ENCODE measurements at regions not wholly inside any gene's neighbourhood (a gene's known extent, or its start where the extent isn't known, plus 50 kb on each side); places are given as distances from the start of the nearest gene placed in this dataset.

DNA sequence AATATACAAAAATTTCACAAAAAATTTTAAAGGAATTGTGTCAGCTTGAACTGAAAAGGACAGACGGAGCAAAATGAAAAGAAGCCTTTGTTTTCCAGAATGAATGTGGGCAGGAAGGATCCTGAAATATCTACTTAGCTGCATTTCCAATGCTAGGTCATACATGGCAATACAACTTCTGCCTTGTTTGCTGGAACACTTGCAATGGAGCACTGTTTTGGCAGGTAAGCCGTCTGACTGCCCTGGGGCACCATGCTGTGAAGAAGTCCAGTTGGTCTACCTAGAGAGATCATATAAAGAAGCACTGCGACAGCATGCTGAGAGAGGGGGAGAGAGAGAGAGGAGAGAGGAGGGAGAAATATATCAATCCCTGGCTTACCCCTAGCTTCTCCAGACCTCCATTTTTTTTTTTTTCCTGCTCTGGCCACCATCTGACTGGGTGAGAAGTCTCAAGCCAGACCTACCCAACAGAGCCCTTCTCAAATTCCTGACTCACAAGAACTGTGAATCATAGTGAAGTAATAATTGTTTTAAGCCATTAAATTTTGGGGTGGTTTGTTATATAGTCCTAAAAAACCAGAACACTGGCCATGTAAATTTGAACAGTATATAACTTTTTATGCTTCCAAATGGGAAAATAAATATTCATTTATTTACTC lies 97.1 kb upstream of the PRICKLE1 start:
- no peak for ATAC-seq
- no peaks in the 10 kb centered on the region for H3K27me3 ChIP-seq
- in situ Hi-C loops (cut with MboI; ENCODE audit: low sequenced_read_pairs in 4 of 4) = no loop called here

GRCh38 chr12:42684802-42685071 lies 95.2 kb upstream of the PRICKLE1 start:
- H3K36me3 ChIP-seq = no peaks in the 10 kb centered on the region
- H3K27ac ChIP-seq = no peak overlapping the region
- no peak overlapping the region for H3K4me3 ChIP-seq
- DNase-seq (no peak), ATAC-seq (no peak)
- H3K27me3 ChIP-seq = no peaks in the 10 kb centered on the region
- TF ChIP-seq CTCF (IDR thresholded peaks at IDR 0.05 in 4 of 5, conservative IDR thresholded peaks at IDR 0.05 in 1 of 5) = no peak
- TF ChIP-seq POLR2A (IDR thresholded peaks at IDR 0.05) = no peak
- in situ Hi-C loops (cut with MboI; ENCODE audit: low sequenced_read_pairs in 4 of 4) (no loop called here), intact Hi-C loops (cut with DNase I; ENCODE audit: low total_unique reads) (no loop called here)
- H3K9me3 ChIP-seq = no peaks in the 10 kb centered on the region
- H3K4me1 ChIP-seq = peaks cover under 1 to 4% of the 10 kb centered on the region in 2 donors

More for the DNA sequence above, 97.1 kb upstream of the PRICKLE1 start:
- intact Hi-C loops (cut with DNase I; ENCODE audit: low total_unique reads) = no loop called here
- Histone ChIP-seq H3K4me1 (no peaks in the 10 kb centered on the region), H3K27ac (no peak overlapping the region), H3K9me3 (no peaks in the 10 kb centered on the region), H3K4me3 (no peak overlapping the region), H3K36me3 (no peaks in the 10 kb centered on the region)
- no peak for TF ChIP-seq POLR2A (IDR thresholded peaks at IDR 0.05)
- no peak for TF ChIP-seq CTCF (IDR thresholded peaks at IDR 0.05 in 4 of 5, conservative IDR thresholded peaks at IDR 0.05 in 1 of 5)
- no peak for DNase-seq

- in situ Hi-C loops (cut with MboI; ENCODE audit: low sequenced_read_pairs in 4 of 4) (no loop called here), intact Hi-C loops (cut with DNase I; ENCODE audit: low total_unique reads) (no loop called here)
- TF ChIP-seq CTCF (IDR thresholded peaks at IDR 0.05 in 4 of 5, conservative IDR thresholded peaks at IDR 0.05 in 1 of 5) (no peak), POLR2A (IDR thresholded peaks at IDR 0.05) (no peak)
- H3K27me3 ChIP-seq = no peaks in the 10 kb centered on the region
- H3K4me3 ChIP-seq = no peak overlapping the region
- H3K27ac ChIP-seq = no peak overlapping the region
- no peak for DNase-seq
- no peak for ATAC-seq
- H3K4me1 ChIP-seq = peaks cover 6 to 8% of the 10 kb centered on the region in 2 donors
- H3K9me3 ChIP-seq = no peaks in the 10 kb centered on the region
- H3K36me3 ChIP-seq = no peaks in the 10 kb centered on the region
Measured at GRCh38 chr12:42683933-42684801, 94.6 kb upstream of the PRICKLE1 start.

- no peak for ATAC-seq
- TF ChIP-seq POLR2A (IDR thresholded peaks at IDR 0.05) = no peak
- no peak for TF ChIP-seq CTCF (IDR thresholded peaks at IDR 0.05 in 4 of 5, conservative IDR thresholded peaks at IDR 0.05 in 1 of 5)
- H3K36me3 ChIP-seq = no peaks in the 10 kb centered on the region
- H3K4me1 ChIP-seq = peaks cover 13 to 16% of the 10 kb centered on the region in 2 donors
- H3K9me3 ChIP-seq = no peaks in the 10 kb centered on the region
- DNase-seq = no peak
- H3K27ac ChIP-seq = no peak overlapping the region
- in situ Hi-C loops (cut with MboI; ENCODE audit: low sequenced_read_pairs in 4 of 4) (no loop called here), intact Hi-C loops (cut with DNase I; ENCODE audit: low total_unique reads) (no loop called here)
- no peaks in the 10 kb centered on the region for H3K27me3 ChIP-seq
- H3K4me3 ChIP-seq = no peak overlapping the region
Measured at GRCh38 chr12:42683266-42683665, 93.7 kb upstream of the PRICKLE1 start.
